K562 (cell line): ENCODE measurements at regions not wholly inside any gene's neighbourhood (a gene's known extent, or its start where the extent isn't known, plus 50 kb on each side); places are given as distances from the start of the nearest gene placed in this dataset.

Experiments used
- ATF7 ChIP-seq: fragments of 450-650 bp; IDR thresholded peaks from 2 replicates; pipeline ENCODE4 v1.7.1; 2014; ENCODE audit warnings: mild to moderate bottlenecking, moderate library complexity
- FOSL1 ChIP-seq: fragments of 200-800 bp; sonication (Bioruptor generic); conservative IDR thresholded peaks from 2 replicates; pipeline ENCODE4 v1.6.1; 2016; ENCODE audit warnings: missing genetic modification characterization, missing compliant biosample characterization
- FOXP1 ChIP-seq: sonication (generic); formaldehyde crosslinking; IDR thresholded peaks from 2 replicates; pipeline ENCODE4 v1.8.0; 2022; ENCODE audit warnings: mild to moderate bottlenecking, missing genetic modification reagents
- KAT8 ChIP-seq: fragments of 450-650 bp; IDR thresholded peaks from 2 replicates; pipeline ENCODE4 v1.6.1; 2016; ENCODE audit warnings: low read depth, mild to moderate bottlenecking
- KDM4B ChIP-seq, 2 experiments: fragments of 450-650 bp in 1 of 2; sonication (generic) in 1 of 2; IDR thresholded peaks; 2 replicates each; pipeline ENCODE4 v1.6.1; 2016 to 2017; ENCODE audit warnings: borderline replicate concordance in 2 of 2, antibody characterized with exemption in 1 of 2, low read depth in 1 of 2, mild to moderate bottlenecking in 1 of 2
- MAFG ChIP-seq: fragments of 450-650 bp; conservative IDR thresholded peaks from 2 replicates; pipeline ENCODE4 v1.6.1; 2016; ENCODE audit warnings: missing genetic modification characterization, missing compliant biosample characterization
- MCM2 ChIP-seq: fragments of 450-650 bp; IDR thresholded peaks from 2 replicates; pipeline ENCODE4 v1.6.1; 2017; ENCODE audit warnings: low read depth, mild to moderate bottlenecking
- MCM7 ChIP-seq, 2 experiments: fragments of 450-650 bp; IDR thresholded peaks; 2 replicates each; pipeline ENCODE4 v1.6.1; 2016 to 2018
- NBN ChIP-seq: fragments of 450-650 bp; IDR thresholded peaks from 2 replicates; pipeline ENCODE4 v1.6.1; 2016; ENCODE audit warnings: low read depth, mild to moderate bottlenecking
- PHF20 ChIP-seq: fragments of 450-650 bp; IDR thresholded peaks from 2 replicates; pipeline ENCODE4 v1.6.1; 2018; ENCODE audit not compliant: partially characterized antibody
- PRPF4 ChIP-seq: fragments of 200-400 bp; formaldehyde crosslinking; IDR thresholded peaks from one replicate; pipeline ENCODE4 v1.6.1; 2017; ENCODE audit warnings: low read length, low read depth, mild to moderate bottlenecking; ENCODE audit not compliant: insufficient read depth, poor library complexity, severe bottlenecking
- SIX5 ChIP-seq, 2 experiments: IDR thresholded peaks; 2 replicates each; pipeline ENCODE4 v1.6.1; 2011; ENCODE audit warnings: low read length in 2 of 2, borderline replicate concordance in 1 of 2, low read depth in 1 of 2, mild to moderate bottlenecking in 1 of 2, moderate library complexity in 1 of 2; ENCODE audit not compliant: insufficient read depth in 1 of 2
- SMAD2 ChIP-seq: fragments of 150-350 bp; IDR thresholded peaks from 2 replicates; pipeline ENCODE4 v1.6.1; 2014; ENCODE audit warnings: low read depth, mild to moderate bottlenecking, low read length
- TAL1 ChIP-seq: fragments of 450-650 bp; IDR thresholded peaks from 2 replicates; pipeline ENCODE4 v1.6.1; 2016; ENCODE audit warnings: mild to moderate bottlenecking
- TFAP4 ChIP-seq: sonication (generic); formaldehyde crosslinking; IDR thresholded peaks from 2 replicates; pipeline ENCODE4 v1.8.0; 2022; ENCODE audit warnings: missing genetic modification reagents, mild to moderate bottlenecking, moderate library complexity, borderline replicate concordance
- ZBED1 ChIP-seq: IDR thresholded peaks from 2 replicates; pipeline ENCODE4 v1.6.1; 2014
- ZFP36 ChIP-seq: fragments of 150-350 bp; IDR thresholded peaks from 2 replicates; pipeline ENCODE4 v1.6.1; 2018; ENCODE audit warnings: low read length, low read depth; ENCODE audit not compliant: partially characterized antibody
- ZKSCAN1 ChIP-seq: fragments of 150-350 bp; IDR thresholded peaks from 2 replicates; pipeline ENCODE4 v1.6.1; 2016; ENCODE audit warnings: low read depth, low read length
- ZNF143 ChIP-seq: sonication (generic); formaldehyde crosslinking; IDR thresholded peaks from 2 replicates; pipeline ENCODE4 v1.9.0; 2022; ENCODE audit warnings: mild to moderate bottlenecking, missing genetic modification reagents
- ZNF384 ChIP-seq: IDR thresholded peaks from 2 replicates; pipeline ENCODE4 v1.6.1; 2012; ENCODE audit warnings: low read depth, low read length, improper control_type of control experiment
- ZNF507 ChIP-seq: conservative IDR thresholded peaks from 2 replicates; pipeline ENCODE4 v1.6.1; 2017; ENCODE audit warnings: missing genetic modification characterization, missing compliant biosample characterization
- ZNF57 ChIP-seq: fragments of 450-650 bp; formaldehyde crosslinking; IDR thresholded peaks from 2 replicates; pipeline ENCODE4 v1.4.0; 2020; ENCODE audit warnings: mild to moderate bottlenecking, moderate library complexity
- ZNF583 ChIP-seq: fragments of 250-450 bp; sonication (Bioruptor Pico); IDR thresholded peaks from 2 replicates; pipeline ENCODE4 v1.4.0; 2020
- ZNF764 ChIP-seq: fragments of 250-450 bp; sonication (Bioruptor Pico); IDR thresholded peaks from 2 replicates; pipeline ENCODE4 v1.4.0; 2020; ENCODE audit warnings: low read depth, mild to moderate bottlenecking, moderate library complexity
- TF ChIP-seq, protein P1 (sequence below): fragments of 250-450 bp; sonication (Bioruptor Pico); IDR thresholded peaks from 2 replicates; pipeline ENCODE4 v1.5.0; 2020; ENCODE audit warnings: mild to moderate bottlenecking, borderline replicate concordance
- TF ChIP-seq, protein P2 (sequence below): fragments of 200-400 bp; formaldehyde crosslinking; IDR thresholded peaks from 2 replicates; pipeline ENCODE4 v1.6.1; 2017; ENCODE audit warnings: mild to moderate bottlenecking, low read depth, low read length, moderate library complexity

DNA sequence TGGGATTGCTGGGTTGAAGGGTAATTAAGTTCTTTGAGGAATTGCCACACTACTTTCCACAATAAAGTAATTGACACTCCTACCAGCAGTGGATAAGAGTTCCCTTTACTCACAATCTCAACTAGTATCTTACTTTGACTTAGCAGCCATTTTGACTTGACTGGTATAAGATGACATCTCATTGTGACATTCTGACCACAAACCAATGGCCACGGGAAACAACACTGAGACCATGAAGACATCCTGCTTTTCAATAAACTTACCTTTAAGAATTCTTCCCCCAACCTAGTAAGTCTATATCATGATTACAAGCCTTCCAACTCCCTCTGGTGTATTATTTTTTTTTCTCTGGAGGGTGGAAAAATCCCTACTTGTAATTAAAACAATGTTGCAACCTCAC is 66.9 kb upstream of the WDR1 start (continued):
- TF ChIP-seq, protein P1, sequence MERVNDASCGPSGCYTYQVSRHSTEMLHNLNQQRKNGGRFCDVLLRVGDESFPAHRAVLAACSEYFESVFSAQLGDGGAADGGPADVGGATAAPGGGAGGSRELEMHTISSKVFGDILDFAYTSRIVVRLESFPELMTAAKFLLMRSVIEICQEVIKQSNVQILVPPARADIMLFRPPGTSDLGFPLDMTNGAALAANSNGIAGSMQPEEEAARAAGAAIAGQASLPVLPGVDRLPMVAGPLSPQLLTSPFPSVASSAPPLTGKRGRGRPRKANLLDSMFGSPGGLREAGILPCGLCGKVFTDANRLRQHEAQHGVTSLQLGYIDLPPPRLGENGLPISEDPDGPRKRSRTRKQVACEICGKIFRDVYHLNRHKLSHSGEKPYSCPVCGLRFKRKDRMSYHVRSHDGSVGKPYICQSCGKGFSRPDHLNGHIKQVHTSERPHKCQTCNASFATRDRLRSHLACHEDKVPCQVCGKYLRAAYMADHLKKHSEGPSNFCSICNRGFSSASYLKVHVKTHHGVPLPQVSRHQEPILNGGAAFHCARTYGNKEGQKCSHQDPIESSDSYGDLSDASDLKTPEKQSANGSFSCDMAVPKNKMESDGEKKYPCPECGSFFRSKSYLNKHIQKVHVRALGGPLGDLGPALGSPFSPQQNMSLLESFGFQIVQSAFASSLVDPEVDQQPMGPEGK (CRISPR knock-in tag): peak; percentile 84
- TF ChIP-seq KAT8 (no peak), ZFP36 (no peak), PHF20 (no peak), FOSL1 (tag) (no peak; the same call in 1 of the 2 replicates), SMAD2 (no peak), MCM2 (no peak), ZNF143 (CRISPR knock-in tag) (no peak), FOXP1 (CRISPR knock-in tag) (no peak), NBN (no peak), ZKSCAN1 (no peak), KDM4B (IDR thresholded peaks at IDR 0.05; ENCODE audit: borderline replicate concordance in 2 of 2, low read depth in 1 of 2) (no peak), TAL1 (no peak), MCM7 (IDR thresholded peaks at IDR 0.05) (no peak), ZNF583 (peak; percentile 91), ZNF57 (CRISPR knock-in tag) (0 out of 2 replicates have a peak, but pooled peaks have one; percentile 32), ZNF507 (tag) (no peak), ZNF384 (no peak), SIX5 (IDR thresholded peaks at IDR 0.05; ENCODE audit: borderline replicate concordance in 1 of 2, insufficient read depth in 1 of 2, low read depth in 1 of 2, low read length in 2 of 2) (no peak), ZBED1 (no peak), ATF7 (no peak), ZNF764 (CRISPR knock-in tag) (no peak), PRPF4 (no peak), TFAP4 (CRISPR knock-in tag) (no peak), MAFG (tag) (peak; percentile 14; the same call in 1 of the 2 replicates)
- TF ChIP-seq, protein P2, sequence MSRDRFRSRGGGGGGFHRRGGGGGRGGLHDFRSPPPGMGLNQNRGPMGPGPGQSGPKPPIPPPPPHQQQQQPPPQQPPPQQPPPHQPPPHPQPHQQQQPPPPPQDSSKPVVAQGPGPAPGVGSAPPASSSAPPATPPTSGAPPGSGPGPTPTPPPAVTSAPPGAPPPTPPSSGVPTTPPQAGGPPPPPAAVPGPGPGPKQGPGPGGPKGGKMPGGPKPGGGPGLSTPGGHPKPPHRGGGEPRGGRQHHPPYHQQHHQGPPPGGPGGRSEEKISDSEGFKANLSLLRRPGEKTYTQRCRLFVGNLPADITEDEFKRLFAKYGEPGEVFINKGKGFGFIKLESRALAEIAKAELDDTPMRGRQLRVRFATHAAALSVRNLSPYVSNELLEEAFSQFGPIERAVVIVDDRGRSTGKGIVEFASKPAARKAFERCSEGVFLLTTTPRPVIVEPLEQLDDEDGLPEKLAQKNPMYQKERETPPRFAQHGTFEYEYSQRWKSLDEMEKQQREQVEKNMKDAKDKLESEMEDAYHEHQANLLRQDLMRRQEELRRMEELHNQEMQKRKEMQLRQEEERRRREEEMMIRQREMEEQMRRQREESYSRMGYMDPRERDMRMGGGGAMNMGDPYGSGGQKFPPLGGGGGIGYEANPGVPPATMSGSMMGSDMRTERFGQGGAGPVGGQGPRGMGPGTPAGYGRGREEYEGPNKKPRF: no peak
